Endothelial cell of umbilical vein (primary cell): ENCODE measurements at regions not wholly inside any gene's neighbourhood (a gene's known extent, or its start where the extent isn't known, plus 50 kb on each side); places are given as distances from the start of the nearest gene placed in this dataset.
"Not testable (repeated sequence)": the region's sequence is repeated elsewhere in the genome, so short reads cannot be mapped to it uniquely, and the experiment has no call there.

Source experiments
- BruUV-seq: library from RNA; stranded (reverse); fragments of 400-500 nt; replicated peaks from 2 replicates; lab custom pipeline; 2021; lab: Mats Ljungman, UMichigan
- CTCF ChIA-PET: fragments of 300-600, 350-600 bp; sonication (Branson Sonifier 250); formaldehyde crosslinking; loops from one replicate; lab custom pipeline; 2021; ENCODE audit warnings: antibody characterized with exemption, inconsistent platforms; lab: Charles Lee
- POLR2A ChIA-PET: fragments of 300-600, 350-600 bp; sonication (Branson Sonifier 250); formaldehyde crosslinking; loops from one replicate; lab custom pipeline; 2021; ENCODE audit warnings: antibody characterized with exemption, inconsistent platforms; lab: Charles Lee
- DNase-seq: peaks from one replicate; pipeline ENCODE4 v3.0.0-alpha.2; 2011; ENCODE audit warnings: low read depth, low spot score
- FAIRE-seq: peaks from 2 replicates; lab custom pipeline; 2011; peaks lifted over from hg19 to GRCh38; lab: Jason Lieb, UNC
- H2AFZ ChIP-seq: 2 replicates; pipeline ENCODE4 v1.6.0; 2012; ENCODE audit warnings: low read depth, low read length, control low read depth, inconsistent platforms
- H3K27ac ChIP-seq: 2 replicates; pipeline ENCODE4 v1.5.1; 2011; ENCODE audit warnings: low read depth, mild to moderate bottlenecking, control low read depth, low read length, moderate library complexity; ENCODE audit not compliant: insufficient read depth
- H3K27me3 ChIP-seq, 2 experiments: 2 replicates each; pipeline versions ENCODE4 v1.6.0 to v1.6.1; 2011; ENCODE audit warnings: low read length in 2 of 2, mixed read lengths in 1 of 2; ENCODE audit not compliant: control insufficient read depth in 2 of 2, insufficient read depth in 2 of 2
- H3K36me3 ChIP-seq, 2 experiments: 2 replicates in 1 of 2; 3 replicates in 1 of 2; pipeline ENCODE4 v1.5.1; 2011; ENCODE audit warnings: low read length in 2 of 2, mild to moderate bottlenecking in 1 of 2, moderate library complexity in 1 of 2; ENCODE audit not compliant: control insufficient read depth in 2 of 2, insufficient read depth in 2 of 2; ENCODE audit errors: extremely low read depth in 1 of 2
- H3K4me1 ChIP-seq: 3 replicates; pipeline ENCODE4 v1.5.1; 2011; ENCODE audit warnings: mild to moderate bottlenecking, low read length; ENCODE audit not compliant: control insufficient read depth, insufficient read depth; ENCODE audit errors: extremely low read depth
- H3K4me2 ChIP-seq: 2 replicates; pipeline ENCODE4 v1.6.1; 2011; ENCODE audit warnings: low read length, control low read depth, mixed read lengths; ENCODE audit not compliant: insufficient read depth
- H3K4me3 ChIP-seq, 3 experiments: fragments of 200-600 bp in 1 of 3; sonication (generic), shearing (Covaris generic) in 1 of 3; replicated peaks in 1 of 3; 2 replicates each; pipeline ENCODE4 v1.5.1; 2011 to 2016; ENCODE audit warnings: control low read depth in 3 of 3, low read length in 3 of 3, mild to moderate bottlenecking in 2 of 3, inconsistent platforms in 1 of 3, low read depth in 1 of 3, moderate library complexity in 1 of 3; ENCODE audit not compliant: insufficient read depth in 1 of 3
- H3K79me2 ChIP-seq: 2 replicates; pipeline ENCODE4 v1.6.0; 2012; ENCODE audit warnings: low read length, inconsistent platforms; ENCODE audit not compliant: control insufficient read depth, insufficient read depth
- H3K9ac ChIP-seq: replicated peaks from 2 replicates; pipeline ENCODE3; 2011; ENCODE audit warnings: low read length, control low read depth; ENCODE audit not compliant: insufficient read depth; ENCODE audit errors: extremely low read depth
- H3K9me1 ChIP-seq: replicated peaks from 3 replicates; pipeline ENCODE4 v1.6.0; 2011; ENCODE audit warnings: mild to moderate bottlenecking, low read length; ENCODE audit not compliant: control insufficient read depth, insufficient read depth; ENCODE audit errors: extremely low read depth
- H3K9me3 ChIP-seq: replicated peaks from 2 replicates; pipeline ENCODE4 v1.5.1; 2012; ENCODE audit warnings: low read length, inconsistent platforms; ENCODE audit not compliant: control insufficient read depth, insufficient read depth
- H4K20me1 ChIP-seq: replicated peaks from 2 replicates; pipeline ENCODE3; 2011; ENCODE audit warnings: mild to moderate bottlenecking, low read length; ENCODE audit not compliant: control insufficient read depth, insufficient read depth; ENCODE audit errors: extremely low read depth
- EZH2 ChIP-seq: IDR thresholded peaks from 2 replicates; pipeline ENCODE4 v1.6.1; 2012; ENCODE audit warnings: borderline replicate concordance, low read depth, mild to moderate bottlenecking, moderate library complexity, low read length, inconsistent platforms; ENCODE audit not compliant: severe bottlenecking
- FOS ChIP-seq: IDR thresholded peaks from 2 replicates; pipeline ENCODE4 v1.6.1; 2011; ENCODE audit warnings: mild to moderate bottlenecking, low read length, moderate library complexity, borderline replicate concordance; ENCODE audit not compliant: insufficient read depth
- GATA2 ChIP-seq: IDR thresholded peaks from 2 replicates; pipeline ENCODE4 v1.7.0; 2011; ENCODE audit warnings: low read depth, mild to moderate bottlenecking, moderate library complexity, mixed read lengths, low read length; ENCODE audit not compliant: insufficient read length, insufficient read depth
- JUN ChIP-seq: IDR thresholded peaks from 2 replicates; pipeline ENCODE4 v1.6.1; 2011; ENCODE audit warnings: borderline replicate concordance, low read depth; ENCODE audit not compliant: insufficient read length, insufficient read depth
- MYC ChIP-seq: IDR thresholded peaks from one replicate; pipeline ENCODE4 v1.6.1; 2011; ENCODE audit warnings: mild to moderate bottlenecking, low read depth, low read length
- POLR2A ChIP-seq: IDR thresholded peaks from 2 replicates; pipeline ENCODE4 v1.6.1; 2012; ENCODE audit warnings: low read depth, mild to moderate bottlenecking, control low read depth, low read length
- POLR2AphosphoS5 ChIP-seq: IDR thresholded peaks from 2 replicates; pipeline ENCODE4 v1.6.1; 2012; ENCODE audit warnings: low read depth, mild to moderate bottlenecking, control low read depth, low read length, moderate library complexity; ENCODE audit not compliant: insufficient read depth
- dilution Hi-C: fragments of 300-500 bp; cut with MboI; formaldehyde crosslinking; loops from one replicate; pipeline ENCODE4 v1.15.0; 2019; ENCODE audit warnings: low sequenced_read_pairs; ENCODE audit not compliant: extremely low pct_ligation_motif_present
- intact Hi-C: fragments of 100-400 bp; cut with micrococcal nuclease; formaldehyde crosslinking; loops from one replicate; pipeline ENCODE4 v1.10.0; 2022
- TF ChIP-seq, protein P1 (sequence below): IDR thresholded peaks from 2 replicates; pipeline ENCODE4 v1.6.1; 2011; ENCODE audit not compliant: insufficient read depth, insufficient read length
- TF ChIP-seq, protein P2 (sequence below), 2 donors: IDR thresholded peaks; 1 replicate in 1 of 2; 2 replicates in 1 of 2; pipeline ENCODE4 v1.5.1; 2011; ENCODE audit warnings: low read length in 2 of 2, mild to moderate bottlenecking in 2 of 2, moderate library complexity in 2 of 2, control low read depth in 1 of 2, inconsistent platforms in 1 of 2, low read depth in 1 of 2; ENCODE audit not compliant: insufficient read depth in 1 of 2; ENCODE audit errors: extremely low read depth in 1 of 2

DNA sequence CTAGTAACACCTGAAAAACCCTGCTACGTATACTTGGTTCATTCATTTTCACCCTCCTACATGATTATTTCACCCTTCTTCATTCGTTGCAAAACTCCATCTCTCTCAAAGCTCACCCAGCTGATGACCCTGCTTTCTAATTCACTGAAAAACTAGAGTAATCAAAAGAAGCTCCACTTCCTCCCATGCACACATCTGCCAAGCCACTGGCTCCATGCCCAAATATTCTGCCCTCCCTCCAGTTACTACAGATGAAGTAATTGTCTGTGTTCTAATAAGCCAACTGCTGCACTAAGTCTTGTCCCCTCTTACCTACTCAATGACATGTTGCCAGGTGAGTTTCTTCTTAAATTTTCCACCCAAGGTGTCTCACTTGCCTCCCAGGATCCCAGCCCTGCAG, 96.9 kb upstream of the CCDC71L start:
- Histone ChIP-seq H3K4me1 (no peaks in the 10 kb centered on the region), H3K9ac (no peak overlapping the region), H3K4me3 (no peak overlapping the region), H3K4me2 (no peak overlapping the region), H3K36me3 (no peaks in the 10 kb centered on the region), H3K79me2 (no peaks in the 10 kb centered on the region), H3K9me1 (no peaks in the 10 kb centered on the region), H2AFZ (no peak overlapping the region), H3K9me3 (no peaks in the 10 kb centered on the region), H4K20me1 (no peaks in the 10 kb centered on the region), H3K27me3 (no peaks in the 10 kb centered on the region), H3K27ac (no peak overlapping the region)
- BruUV-seq: no TSS peak
- dilution Hi-C loops: no loop called here
- intact Hi-C loops: no loop called here
- ChIA-PET POLR2A (no interaction called here), CTCF (interaction anchor here (0.9 to 1.9 kb wide), 2 partner anchors 21 to 215 kb away, joined by 4 to 5 read pairs; no protein-coding TSS in a partner anchor)
- peak; percentile 7 for DNase-seq
- no peak for FAIRE-seq
- no peak for TF ChIP-seq EZH2
- no peak for TF ChIP-seq FOS
- TF ChIP-seq, protein P1, sequence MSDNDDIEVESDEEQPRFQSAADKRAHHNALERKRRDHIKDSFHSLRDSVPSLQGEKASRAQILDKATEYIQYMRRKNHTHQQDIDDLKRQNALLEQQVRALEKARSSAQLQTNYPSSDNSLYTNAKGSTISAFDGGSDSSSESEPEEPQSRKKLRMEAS: no peak
- TF ChIP-seq POLR2A: no peak
- no peak for TF ChIP-seq MYC
- no peak for TF ChIP-seq POLR2AphosphoS5
- no peak for TF ChIP-seq JUN
- no peak for TF ChIP-seq GATA2
- TF ChIP-seq, protein P2, sequence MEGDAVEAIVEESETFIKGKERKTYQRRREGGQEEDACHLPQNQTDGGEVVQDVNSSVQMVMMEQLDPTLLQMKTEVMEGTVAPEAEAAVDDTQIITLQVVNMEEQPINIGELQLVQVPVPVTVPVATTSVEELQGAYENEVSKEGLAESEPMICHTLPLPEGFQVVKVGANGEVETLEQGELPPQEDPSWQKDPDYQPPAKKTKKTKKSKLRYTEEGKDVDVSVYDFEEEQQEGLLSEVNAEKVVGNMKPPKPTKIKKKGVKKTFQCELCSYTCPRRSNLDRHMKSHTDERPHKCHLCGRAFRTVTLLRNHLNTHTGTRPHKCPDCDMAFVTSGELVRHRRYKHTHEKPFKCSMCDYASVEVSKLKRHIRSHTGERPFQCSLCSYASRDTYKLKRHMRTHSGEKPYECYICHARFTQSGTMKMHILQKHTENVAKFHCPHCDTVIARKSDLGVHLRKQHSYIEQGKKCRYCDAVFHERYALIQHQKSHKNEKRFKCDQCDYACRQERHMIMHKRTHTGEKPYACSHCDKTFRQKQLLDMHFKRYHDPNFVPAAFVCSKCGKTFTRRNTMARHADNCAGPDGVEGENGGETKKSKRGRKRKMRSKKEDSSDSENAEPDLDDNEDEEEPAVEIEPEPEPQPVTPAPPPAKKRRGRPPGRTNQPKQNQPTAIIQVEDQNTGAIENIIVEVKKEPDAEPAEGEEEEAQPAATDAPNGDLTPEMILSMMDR (IDR thresholded peaks at IDR 0.05; ENCODE audit: extremely low read depth in 1 of 2, insufficient read depth in 1 of 2, low read depth in 1 of 2, low read length in 2 of 2): no peak

DNA sequence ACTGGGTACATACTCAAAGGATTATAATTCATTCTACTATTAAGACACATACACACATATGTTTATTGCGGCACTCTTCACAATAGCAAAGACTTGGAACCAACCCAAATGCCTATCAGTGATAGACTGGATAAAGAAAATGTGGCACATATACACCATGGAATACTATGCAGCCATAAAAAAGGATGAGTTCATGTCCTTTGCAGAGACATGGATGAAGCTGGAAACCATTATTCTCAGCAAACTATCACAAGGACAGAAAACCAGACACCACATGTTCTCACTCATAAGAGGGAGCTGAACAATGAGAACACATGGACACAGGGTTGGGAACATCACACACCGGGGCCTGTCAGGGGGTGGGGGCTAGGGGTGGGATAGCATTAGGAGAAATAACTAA, 101.9 kb upstream of the CCDC71L start:
- dilution Hi-C loops, POLR2A ChIA-PET, intact Hi-C loops: not testable (repeated sequence)

More for the DNA sequence above, 101.9 kb upstream of the CCDC71L start:
- H3K27ac ChIP-seq, H3K4me1 ChIP-seq, H3K9me3 ChIP-seq, H4K20me1 ChIP-seq, H3K9ac ChIP-seq, H3K79me2 ChIP-seq, H2AFZ ChIP-seq, FAIRE-seq, H3K36me3 ChIP-seq, H3K4me2 ChIP-seq, H3K9me1 ChIP-seq, H3K4me3 ChIP-seq, DNase-seq, BruUV-seq, CTCF ChIA-PET, H3K27me3 ChIP-seq: not testable (repeated sequence)
